DND-41 (cell line): ENCODE measurements at regions not wholly inside any gene's neighbourhood (a gene's known extent, or its start where the extent isn't known, plus 50 kb on each side); places are given as distances from the start of the nearest gene placed in this dataset.
A peak's percentile ranks its signal among the peaks of the same experiment; 100 is the strongest.

Source experiments
- ATAC-seq: fragments of 200-7000 bp; cut with Tn5 transposase; 3 replicates; pipeline ENCODE4 v1.9.1; 2021; ENCODE audit warnings: low read depth; ENCODE audit not compliant: insufficient read depth
- DNase-seq: peaks from one replicate; pipeline ENCODE4 v3.0.0-alpha.2; 2020
- H2AFZ ChIP-seq: 2 replicates; pipeline ENCODE4 v1.6.0; 2012; ENCODE audit warnings: low read depth, low read length
- H3K27ac ChIP-seq: 2 replicates; pipeline ENCODE4 v1.5.1; 2012; ENCODE audit warnings: low read length, inconsistent platforms
- H3K27me3 ChIP-seq: fragments of 200-600 bp; sonication (generic); 2 replicates; pipeline ENCODE4 v1.6.0; 2012; ENCODE audit warnings: low read length, mild to moderate bottlenecking, inconsistent platforms; ENCODE audit not compliant: insufficient read depth, poor library complexity
- H3K36me3 ChIP-seq: 2 replicates; pipeline ENCODE4 v1.5.1; 2012; ENCODE audit warnings: low read length, inconsistent platforms; ENCODE audit not compliant: insufficient read depth
- H3K4me1 ChIP-seq: 2 replicates; pipeline ENCODE4 v1.5.1; 2012; ENCODE audit warnings: mild to moderate bottlenecking, low read length; ENCODE audit not compliant: insufficient read depth
- H3K4me2 ChIP-seq: 2 replicates; pipeline ENCODE4 v1.6.0; 2012; ENCODE audit warnings: mild to moderate bottlenecking, moderate library complexity, low read length, inconsistent platforms; ENCODE audit not compliant: insufficient read depth
- H3K4me3 ChIP-seq, 2 experiments: fragments of 200-600 bp in 1 of 2; shearing (Covaris generic) in 1 of 2; 2 replicates each; pipeline ENCODE4 v1.5.1; 2012 to 2016; ENCODE audit warnings: inconsistent platforms in 2 of 2, low read length in 2 of 2, mild to moderate bottlenecking in 2 of 2, low read depth in 1 of 2, moderate library complexity in 1 of 2
- H3K79me2 ChIP-seq: 2 replicates; pipeline ENCODE4 v1.6.0; 2012; ENCODE audit warnings: low read length, inconsistent platforms; ENCODE audit not compliant: insufficient read depth
- H3K9ac ChIP-seq: 2 replicates; pipeline ENCODE4 v1.6.0; 2012; ENCODE audit warnings: low read depth, mild to moderate bottlenecking, inconsistent platforms, low read length, moderate library complexity
- H3K9me3 ChIP-seq: 2 replicates; pipeline ENCODE4 v1.5.1; 2012; ENCODE audit warnings: low read length, moderate library complexity, mild to moderate bottlenecking, inconsistent platforms; ENCODE audit not compliant: insufficient read depth, severe bottlenecking
- H4K20me1 ChIP-seq: 2 replicates; pipeline ENCODE4 v1.6.0; 2012; ENCODE audit warnings: low read length; ENCODE audit not compliant: insufficient read depth
- EZH2 ChIP-seq: IDR thresholded peaks from 3 replicates; pipeline ENCODE4 v1.6.1; 2012; ENCODE audit warnings: borderline replicate concordance, low read depth, mild to moderate bottlenecking, moderate library complexity, low read length, inconsistent platforms; ENCODE audit not compliant: severe bottlenecking
- TF ChIP-seq, protein P1 (sequence below): IDR thresholded peaks from 2 replicates; pipeline ENCODE4 v1.5.1; 2012; ENCODE audit warnings: borderline replicate concordance, low read length, moderate library complexity, mild to moderate bottlenecking; ENCODE audit not compliant: poor library complexity, severe bottlenecking; ENCODE audit errors: extremely low read depth

DNA sequence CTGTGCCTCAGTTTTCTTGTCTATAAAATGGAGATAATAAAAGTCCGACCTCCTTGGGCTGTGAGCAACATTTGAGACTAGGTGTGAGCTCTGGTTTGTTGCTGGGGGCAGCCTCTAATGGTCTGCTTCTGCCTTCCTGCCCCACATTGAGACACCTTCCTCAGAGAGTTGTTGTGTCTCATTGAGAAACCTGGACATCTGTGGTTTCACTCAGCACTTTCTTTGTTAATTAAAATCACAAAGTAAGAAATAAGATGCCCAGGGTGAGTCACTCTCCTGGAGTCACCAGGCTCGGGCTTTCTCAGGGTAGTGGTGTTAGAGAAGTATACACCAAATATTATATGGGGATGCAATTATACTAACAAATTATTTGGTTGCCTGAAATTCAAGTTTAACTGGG, 389.2 kb upstream of the SALL1 start:
- no peaks in the 10 kb centered on the region for H3K36me3 ChIP-seq
- no peak overlapping the region for H3K9ac ChIP-seq
- H3K27me3 ChIP-seq: no peaks in the 10 kb centered on the region
- no peaks in the 10 kb centered on the region for H3K4me1 ChIP-seq
- TF ChIP-seq EZH2: no peak
- TF ChIP-seq, protein P1, sequence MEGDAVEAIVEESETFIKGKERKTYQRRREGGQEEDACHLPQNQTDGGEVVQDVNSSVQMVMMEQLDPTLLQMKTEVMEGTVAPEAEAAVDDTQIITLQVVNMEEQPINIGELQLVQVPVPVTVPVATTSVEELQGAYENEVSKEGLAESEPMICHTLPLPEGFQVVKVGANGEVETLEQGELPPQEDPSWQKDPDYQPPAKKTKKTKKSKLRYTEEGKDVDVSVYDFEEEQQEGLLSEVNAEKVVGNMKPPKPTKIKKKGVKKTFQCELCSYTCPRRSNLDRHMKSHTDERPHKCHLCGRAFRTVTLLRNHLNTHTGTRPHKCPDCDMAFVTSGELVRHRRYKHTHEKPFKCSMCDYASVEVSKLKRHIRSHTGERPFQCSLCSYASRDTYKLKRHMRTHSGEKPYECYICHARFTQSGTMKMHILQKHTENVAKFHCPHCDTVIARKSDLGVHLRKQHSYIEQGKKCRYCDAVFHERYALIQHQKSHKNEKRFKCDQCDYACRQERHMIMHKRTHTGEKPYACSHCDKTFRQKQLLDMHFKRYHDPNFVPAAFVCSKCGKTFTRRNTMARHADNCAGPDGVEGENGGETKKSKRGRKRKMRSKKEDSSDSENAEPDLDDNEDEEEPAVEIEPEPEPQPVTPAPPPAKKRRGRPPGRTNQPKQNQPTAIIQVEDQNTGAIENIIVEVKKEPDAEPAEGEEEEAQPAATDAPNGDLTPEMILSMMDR: no peak
- ATAC-seq (no peak), DNase-seq (no peak)
- H3K79me2 ChIP-seq: no peaks in the 10 kb centered on the region
- H2AFZ ChIP-seq: no peak overlapping the region
- no peak overlapping the region for H3K27ac ChIP-seq
- no peak overlapping the region for H3K4me2 ChIP-seq
- no peaks in the 10 kb centered on the region for H4K20me1 ChIP-seq
- H3K9me3 ChIP-seq: no peaks in the 10 kb centered on the region
- H3K4me3 ChIP-seq: no peak overlapping the region

DNA sequence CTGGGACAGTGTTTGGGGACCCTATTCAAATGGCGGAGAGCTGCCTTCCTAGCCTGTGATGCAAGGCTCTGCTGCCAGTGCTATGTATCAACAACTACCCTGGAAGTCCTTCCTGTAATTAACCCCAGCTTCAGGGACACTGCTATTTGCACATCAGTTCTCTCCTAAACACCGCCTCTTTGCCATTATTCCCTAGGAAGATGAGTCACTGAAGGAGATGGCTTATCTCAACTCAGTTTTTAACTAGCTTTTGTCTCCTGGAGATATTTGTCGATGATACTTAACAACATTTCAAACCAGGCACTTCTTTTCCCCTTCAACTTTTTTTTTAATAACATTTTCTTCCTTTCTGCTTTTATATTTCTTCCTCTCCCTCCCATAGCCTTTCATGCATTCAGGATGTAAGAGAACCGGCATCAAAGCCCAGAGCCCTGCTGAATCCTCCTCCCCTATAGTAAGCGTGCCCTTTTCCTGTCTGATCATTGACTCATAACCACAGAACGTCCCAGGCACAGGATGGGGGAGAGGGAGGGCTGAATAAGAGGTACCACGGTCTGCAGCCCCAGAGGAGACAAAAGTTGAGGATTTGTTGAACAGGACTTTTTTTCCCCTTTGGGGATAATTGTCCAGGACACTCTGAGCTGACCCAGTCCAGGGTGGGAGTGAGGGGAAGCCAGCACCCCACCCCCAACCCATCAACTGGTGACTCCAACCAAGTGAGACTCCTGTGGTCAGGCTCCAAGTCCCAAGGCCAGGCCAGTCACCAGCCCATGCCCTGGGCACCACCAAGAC, 387.8 kb upstream of the SALL1 start:
- Histone ChIP-seq H3K79me2 (no peaks in the 10 kb centered on the region), H2AFZ (no peak overlapping the region), H3K4me1 (no peaks in the 10 kb centered on the region), H3K4me3 (no peak overlapping the region), H3K9ac (no peak overlapping the region), H4K20me1 (no peaks in the 10 kb centered on the region), H3K27ac (no peak overlapping the region), H3K4me2 (no peak overlapping the region), H3K9me3 (no peaks in the 10 kb centered on the region), H3K27me3 (no peaks in the 10 kb centered on the region), H3K36me3 (no peaks in the 10 kb centered on the region)
- peak; percentile 95 for ATAC-seq
- DNase-seq: peak; percentile 54
- TF ChIP-seq, protein P1: no peak
- no peak for TF ChIP-seq EZH2

DNA sequence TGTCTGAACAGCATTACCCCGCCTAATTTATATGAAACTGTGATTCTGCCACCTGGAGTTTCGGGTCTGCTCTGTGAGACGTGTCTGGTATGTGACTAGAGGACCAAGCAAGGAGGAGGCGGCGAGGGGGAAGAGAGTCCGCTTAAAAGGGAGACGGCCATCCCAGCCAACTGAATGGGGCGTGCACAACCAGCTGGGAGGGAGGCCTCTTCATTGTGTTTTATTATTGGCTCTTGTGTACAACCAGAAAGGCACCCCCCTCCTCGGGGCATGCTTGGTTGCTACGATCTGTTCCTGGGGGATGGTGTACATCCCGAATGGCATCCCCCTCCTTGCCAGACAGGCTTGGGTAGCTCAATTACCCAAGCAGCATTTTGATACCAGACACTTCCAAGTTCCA, 384.5 kb upstream of the SALL1 start:
- Histone ChIP-seq H3K27ac (no peak overlapping the region), H3K79me2 (no peaks in the 10 kb centered on the region), H3K36me3 (no peaks in the 10 kb centered on the region), H3K4me1 (no peaks in the 10 kb centered on the region), H3K27me3 (no peaks in the 10 kb centered on the region), H3K9me3 (no peaks in the 10 kb centered on the region), H3K4me3 (no peak overlapping the region), H2AFZ (no peak overlapping the region), H3K9ac (no peak overlapping the region), H3K4me2 (no peak overlapping the region), H4K20me1 (no peaks in the 10 kb centered on the region)
- TF ChIP-seq EZH2: no peak
- TF ChIP-seq, protein P1: no peak
- no peak for ATAC-seq
- no peak for DNase-seq

DNA sequence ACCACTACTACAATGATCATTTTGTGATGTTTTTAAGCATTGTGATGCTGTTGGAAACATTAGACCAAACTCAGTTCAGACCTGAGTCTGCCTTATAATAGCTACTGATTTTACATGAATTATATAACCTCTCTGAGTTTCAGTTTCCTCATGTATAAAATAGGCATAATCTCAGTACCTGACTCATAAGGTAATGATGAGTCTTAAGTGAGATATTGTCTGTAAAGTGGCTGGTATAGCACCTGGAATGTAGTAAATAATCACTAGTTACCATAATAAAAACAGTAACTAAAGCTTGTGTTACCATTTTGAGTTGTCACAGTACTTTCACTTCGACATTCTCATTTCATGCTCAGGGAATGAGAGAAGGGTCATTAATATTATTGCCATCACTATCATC, 381.5 kb upstream of the SALL1 start:
- no peaks in the 10 kb centered on the region for H3K36me3 ChIP-seq
- H3K27me3 ChIP-seq: no peaks in the 10 kb centered on the region
- no peak overlapping the region for H3K9ac ChIP-seq
- no peaks in the 10 kb centered on the region for H3K9me3 ChIP-seq
- H3K4me2 ChIP-seq: no peak overlapping the region
- H3K79me2 ChIP-seq: no peaks in the 10 kb centered on the region
- TF ChIP-seq EZH2: no peak
- TF ChIP-seq, protein P1: no peak
- ATAC-seq: no peak
- DNase-seq: no peak
- H4K20me1 ChIP-seq: no peaks in the 10 kb centered on the region
- H2AFZ ChIP-seq: no peak overlapping the region
- H3K4me1 ChIP-seq: no peaks in the 10 kb centered on the region
- H3K27ac ChIP-seq: no peak overlapping the region
- no peak overlapping the region for H3K4me3 ChIP-seq
